Endodermal cell (in vitro differentiated cells): ENCODE measurements at regions not wholly inside any gene's neighbourhood (a gene's known extent, or its start where the extent isn't known, plus 50 kb on each side); places are given as distances from the start of the nearest gene placed in this dataset.

Source experiments
- DNase-seq: peaks from one replicate; pipeline ENCODE4 v3.0.0-alpha.2; 2017
- H3K27ac ChIP-seq: 2 replicates; pipeline ENCODE4 v1.5.1; 2013; ENCODE audit warnings: mild to moderate bottlenecking, low read depth, low read length, moderate library complexity
- H3K27me3 ChIP-seq: 2 replicates; pipeline ENCODE4 v1.6.1; 2013; ENCODE audit warnings: mild to moderate bottlenecking, low read length, moderate library complexity; ENCODE audit not compliant: insufficient read depth, control insufficient read depth, poor library complexity, severe bottlenecking
- H3K36me3 ChIP-seq: 2 replicates; pipeline ENCODE4 v1.7.0; 2013; ENCODE audit warnings: mild to moderate bottlenecking, low read length, moderate library complexity; ENCODE audit not compliant: control insufficient read depth, insufficient read depth
- H3K4me1 ChIP-seq: one replicate; pipeline ENCODE4 v1.7.0; 2013; ENCODE audit warnings: low read length; ENCODE audit not compliant: control insufficient read depth, insufficient read depth
- H3K4me3 ChIP-seq: 2 replicates; pipeline ENCODE4 v1.5.1; 2013; ENCODE audit warnings: mild to moderate bottlenecking, low read length, moderate library complexity
- H3K9ac ChIP-seq: 2 replicates; pipeline ENCODE4 v1.6.1; 2013; ENCODE audit warnings: mild to moderate bottlenecking, low read length, moderate library complexity; ENCODE audit not compliant: poor library complexity, severe bottlenecking; ENCODE audit errors: extremely low read depth
- H3K9me3 ChIP-seq: 2 replicates; pipeline ENCODE4 v1.6.1; 2013; ENCODE audit warnings: mild to moderate bottlenecking, low read length, moderate library complexity; ENCODE audit not compliant: control insufficient read depth
- H3K27ac Mint-ChIP-seq: 2 replicates; pipeline ENCODE4 v1.8.0; 2020; ENCODE audit warnings: mixed read lengths
- H3K27me3 Mint-ChIP-seq: 2 replicates; pipeline ENCODE4 v1.8.0; 2021; ENCODE audit warnings: mild to moderate bottlenecking, mixed read lengths; ENCODE audit not compliant: insufficient read depth
- H3K36me3 Mint-ChIP-seq: 2 replicates; pipeline ENCODE4 v1.8.0; 2020; ENCODE audit warnings: low read depth, mixed read lengths
- H3K4me1 Mint-ChIP-seq: 2 replicates; pipeline ENCODE4 v1.8.0; 2020; ENCODE audit warnings: mixed read lengths
- H3K4me3 Mint-ChIP-seq: 2 replicates; pipeline ENCODE4 v1.8.0; 2020; ENCODE audit warnings: mild to moderate bottlenecking, moderate library complexity, mixed read lengths
- H3K9me3 Mint-ChIP-seq: 2 replicates; pipeline ENCODE4 v1.8.0; 2020; ENCODE audit warnings: mild to moderate bottlenecking, mixed read lengths
- WGBS, 2 experiments: methylation state at CpG; one replicate each; pipeline versions ENCODE4 v1.1.5 to v1.1.7; 2013; ENCODE audit warnings: missing lambda C conversion rate in 2 of 2, mixed read lengths in 1 of 2; ENCODE audit not compliant: insufficient coverage in 1 of 2, insufficient read length in 1 of 2; 5-methylcytosine and 5-hydroxymethylcytosine counted together
- TF ChIP-seq, protein P1 (sequence below): fragments of 200-600 bp; sonication (generic); conservative IDR thresholded peaks from 2 replicates; pipeline ENCODE4 v1.5.0; 2021; ENCODE audit warnings: antibody characterized with exemption, mild to moderate bottlenecking

DNA sequence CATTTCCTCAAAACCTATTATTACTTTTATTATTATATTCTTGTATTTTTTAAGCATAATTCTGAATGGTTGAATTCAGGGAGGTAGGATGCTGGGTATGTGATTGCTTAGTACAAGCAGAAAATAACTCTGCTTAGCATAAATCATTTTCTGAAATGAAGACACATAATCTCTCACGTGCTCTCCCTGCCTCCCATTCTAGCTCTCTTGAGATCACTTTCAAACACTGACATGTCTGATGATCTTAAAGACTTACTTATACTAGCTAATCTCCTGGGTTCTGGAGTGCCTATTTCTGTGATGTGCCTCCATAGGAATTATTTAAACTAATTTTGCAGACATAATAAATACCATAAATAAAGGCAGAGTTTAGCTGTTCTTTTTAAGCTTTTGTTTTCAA, 1136.0 kb downstream of the SUCLG1 start:
- Mint-ChIP-seq H3K36me3 (no peaks in the 10 kb centered on the region), H3K9me3 (no peaks in the 10 kb centered on the region), H3K27ac (no peak overlapping the region), H3K27me3 (no peaks in the 10 kb centered on the region), H3K4me3 (no peak overlapping the region), H3K4me1 (peaks cover 6% of the 10 kb centered on the region)
- no peak for DNase-seq
- Histone ChIP-seq H3K27ac (no peak overlapping the region), H3K9me3 (no peaks in the 10 kb centered on the region), H3K27me3 (no peaks in the 10 kb centered on the region), H3K9ac (no peak overlapping the region), H3K36me3 (no peaks in the 10 kb centered on the region), H3K4me3 (no peak overlapping the region), H3K4me1 (no peaks in the 10 kb centered on the region)
- 80 to 100% methylated on average over 1 of the region's 1 CpG for WGBS, 2 experiments
- TF ChIP-seq, protein P1, sequence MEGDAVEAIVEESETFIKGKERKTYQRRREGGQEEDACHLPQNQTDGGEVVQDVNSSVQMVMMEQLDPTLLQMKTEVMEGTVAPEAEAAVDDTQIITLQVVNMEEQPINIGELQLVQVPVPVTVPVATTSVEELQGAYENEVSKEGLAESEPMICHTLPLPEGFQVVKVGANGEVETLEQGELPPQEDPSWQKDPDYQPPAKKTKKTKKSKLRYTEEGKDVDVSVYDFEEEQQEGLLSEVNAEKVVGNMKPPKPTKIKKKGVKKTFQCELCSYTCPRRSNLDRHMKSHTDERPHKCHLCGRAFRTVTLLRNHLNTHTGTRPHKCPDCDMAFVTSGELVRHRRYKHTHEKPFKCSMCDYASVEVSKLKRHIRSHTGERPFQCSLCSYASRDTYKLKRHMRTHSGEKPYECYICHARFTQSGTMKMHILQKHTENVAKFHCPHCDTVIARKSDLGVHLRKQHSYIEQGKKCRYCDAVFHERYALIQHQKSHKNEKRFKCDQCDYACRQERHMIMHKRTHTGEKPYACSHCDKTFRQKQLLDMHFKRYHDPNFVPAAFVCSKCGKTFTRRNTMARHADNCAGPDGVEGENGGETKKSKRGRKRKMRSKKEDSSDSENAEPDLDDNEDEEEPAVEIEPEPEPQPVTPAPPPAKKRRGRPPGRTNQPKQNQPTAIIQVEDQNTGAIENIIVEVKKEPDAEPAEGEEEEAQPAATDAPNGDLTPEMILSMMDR: no peak

GRCh38 chr2:83320053-83320452, 1139.0 kb downstream of the SUCLG1 start:
- H3K36me3 ChIP-seq: no peaks in the 10 kb centered on the region
- Mint-ChIP-seq H3K27ac (no peak overlapping the region), H3K9me3 (no peaks in the 10 kb centered on the region), H3K4me1 (peaks cover 6% of the 10 kb centered on the region), H3K4me3 (no peak overlapping the region), H3K27me3 (no peaks in the 10 kb centered on the region), H3K36me3 (no peaks in the 10 kb centered on the region)
- H3K9me3 ChIP-seq: no peaks in the 10 kb centered on the region
- H3K27me3 ChIP-seq: no peaks in the 10 kb centered on the region
- H3K4me1 ChIP-seq: no peaks in the 10 kb centered on the region
- no peak overlapping the region for H3K4me3 ChIP-seq
- DNase-seq: no peak
- no peak overlapping the region for H3K9ac ChIP-seq
- TF ChIP-seq, protein P1: no peak
- H3K27ac ChIP-seq: no peak overlapping the region

- Histone ChIP-seq H3K27ac (no peak overlapping the region), H3K4me1 (no peaks in the 10 kb centered on the region), H3K27me3 (no peaks in the 10 kb centered on the region), H3K4me3 (no peak overlapping the region), H3K36me3 (no peaks in the 10 kb centered on the region), H3K9ac (no peak overlapping the region), H3K9me3 (no peaks in the 10 kb centered on the region)
- Mint-ChIP-seq H3K27ac (no peak overlapping the region), H3K36me3 (no peaks in the 10 kb centered on the region), H3K4me1 (no peaks in the 10 kb centered on the region), H3K4me3 (no peak overlapping the region), H3K9me3 (no peaks in the 10 kb centered on the region), H3K27me3 (no peaks in the 10 kb centered on the region)
- TF ChIP-seq, protein P1: no peak
- WGBS, 2 experiments: 83 to 96% methylated on average over 4 to 11 of the region's 11 CpGs
- peak; percentile 38 for DNase-seq
Observed at GRCh38 chr2:83305758-83306378, 1153.2 kb downstream of the SUCLG1 start.
